HepG2 (cell line): ENCODE measurements at regions not wholly inside any gene's neighbourhood (a gene's known extent, or its start where the extent isn't known, plus 50 kb on each side); places are given as distances from the start of the nearest gene placed in this dataset.

Experiments used
- ATAC-seq: fragments of 200-7000 bp; cut with Tn5 transposase; 3 replicates; pipeline ENCODE4 v1.9.1; 2020; ENCODE audit warnings: mild to moderate bottlenecking, moderate library complexity
- BruUV-seq: library from RNA; stranded (reverse); fragments of 400-500 nt; replicated peaks from 2 replicates; lab custom pipeline; 2021; lab: Mats Ljungman, UMichigan
- CTCF ChIA-PET: fragments of 300-600 bp; formaldehyde crosslinking; extraction: SDS; loops from one replicate; lab custom pipeline; 2021; ENCODE audit warnings: low total read pairs, inconsistent platforms, low intra/inter-chr PET ratio; lab: Yijun Ruan, JAX
- POLR2A ChIA-PET: fragments of 350-600 bp; sonication (Branson Sonifier 250); formaldehyde crosslinking; loops from one replicate; lab custom pipeline; 2020; ENCODE audit warnings: antibody characterized with exemption, inconsistent platforms; lab: Yijun Ruan, JAX
- DNase-seq: peaks from one replicate; pipeline ENCODE4 v3.0.0-alpha.2; 2015; ENCODE audit warnings: low spot score
- FAIRE-seq: peaks from 3 replicates; lab custom pipeline; 2011; peaks lifted over from hg19 to GRCh38; lab: Jason Lieb, UNC
- H2AFZ ChIP-seq: one replicate; pipeline ENCODE4 v1.6.1; 2011; ENCODE audit warnings: low read length, inconsistent platforms
- H3K27ac ChIP-seq: fragments of 300-600 bp; 3 replicates; pipeline ENCODE4 v1.8.0; 2011; ENCODE audit warnings: mixed run types, mild to moderate bottlenecking, mixed read lengths, low read length, inconsistent platforms; ENCODE audit not compliant: insufficient read depth; ENCODE audit errors: extremely low read length
- H3K27me3 ChIP-seq, 2 experiments: fragments of 200-600 bp in 1 of 2; 2 replicates in 1 of 2; 3 replicates in 1 of 2; pipeline versions ENCODE4 v1.6.0 to v1.8.0; 2011; ENCODE audit warnings: low read length in 2 of 2, mild to moderate bottlenecking in 2 of 2, moderate library complexity in 2 of 2, inconsistent platforms in 1 of 2; ENCODE audit not compliant: insufficient read depth in 2 of 2, control insufficient read depth in 1 of 2
- H3K36me3 ChIP-seq, 2 experiments: fragments of 200-600 bp in 1 of 2; replicated peaks in 1 of 2; 2 replicates in 1 of 2; 3 replicates in 1 of 2; pipeline versions ENCODE4 v1.5.1 to v1.8.0; 2011; ENCODE audit warnings: low read length in 2 of 2, inconsistent platforms in 1 of 2; ENCODE audit not compliant: insufficient read depth in 2 of 2, control insufficient read depth in 1 of 2
- H3K4me1 ChIP-seq: 2 replicates; pipeline ENCODE4 v1.5.1; 2012; ENCODE audit warnings: low read length, inconsistent platforms; ENCODE audit not compliant: insufficient read depth
- H3K4me2 ChIP-seq: 2 replicates; pipeline ENCODE4 v1.6.0; 2011; ENCODE audit warnings: low read depth, low read length, inconsistent platforms
- H3K4me3 ChIP-seq, 3 experiments: fragments of 200-600 bp in 1 of 3; sonication (generic), shearing (Covaris generic) in 1 of 3; replicated peaks in 1 of 3; 2 replicates each; pipeline ENCODE4 v1.5.1; 2011 to 2016; ENCODE audit warnings: low read length in 3 of 3, inconsistent platforms in 2 of 3, low read depth in 2 of 3, mild to moderate bottlenecking in 2 of 3, control low read depth in 1 of 3, mixed read lengths in 1 of 3; ENCODE audit not compliant: insufficient read depth in 1 of 3
- H3K79me2 ChIP-seq: one replicate; pipeline ENCODE4 v1.6.1; 2011; ENCODE audit warnings: low read length, inconsistent platforms; ENCODE audit not compliant: insufficient read depth
- H3K9ac ChIP-seq: 2 replicates; pipeline ENCODE4 v1.6.0; 2011; ENCODE audit warnings: mild to moderate bottlenecking, low read depth, low read length, inconsistent platforms; ENCODE audit not compliant: insufficient read depth
- H3K9me3 ChIP-seq: 2 replicates; pipeline ENCODE4 v1.5.1; 2012; ENCODE audit warnings: mild to moderate bottlenecking, low read length
- H4K20me1 ChIP-seq: 2 replicates; pipeline ENCODE4 v1.6.0; 2011; ENCODE audit warnings: inconsistent platforms, mild to moderate bottlenecking, low read length, moderate library complexity; ENCODE audit not compliant: insufficient read depth
- KLF6 ChIP-seq: IDR thresholded peaks from 2 replicates; pipeline ENCODE4 v1.8.0; 2016; ENCODE audit warnings: missing biosample characterization, missing genetic modification reagents
- MEIS2 ChIP-seq: sonication (generic); formaldehyde crosslinking; IDR thresholded peaks from 2 replicates; pipeline ENCODE4 v1.9.0; 2021; ENCODE audit warnings: mild to moderate bottlenecking, missing genetic modification reagents
- SMARCC2 ChIP-seq: fragments of 450-650 bp; IDR thresholded peaks from 2 replicates; pipeline ENCODE4 v1.6.1; 2017; ENCODE audit warnings: antibody characterized with exemption, mild to moderate bottlenecking
- U2AF2 ChIP-seq: fragments of 200-400 bp; formaldehyde crosslinking; IDR thresholded peaks from 2 replicates; pipeline ENCODE4 v1.6.1; 2017; ENCODE audit warnings: low read depth, mild to moderate bottlenecking, low read length
- ZNF331 ChIP-seq: sonication (generic); formaldehyde crosslinking; IDR thresholded peaks from 2 replicates; pipeline ENCODE4 v1.4.0; 2020; ENCODE audit warnings: missing genetic modification reagents
- ZNF446 ChIP-seq: sonication (generic); formaldehyde crosslinking; IDR thresholded peaks from 2 replicates; pipeline ENCODE4 v1.5.0; 2020; ENCODE audit warnings: mild to moderate bottlenecking, missing genetic modification reagents
- WGBS: methylation state at CpG from one replicate; pipeline ENCODE4 v1.1.6; 2017; ENCODE audit warnings: low lambda C conversion rate; 5-methylcytosine and 5-hydroxymethylcytosine counted together
- in situ Hi-C: cut with HindIII; loops from 2 replicates; pipeline ENCODE4 v1.10.0; 2017; ENCODE audit warnings: low pct_unique_long_range_greater_than_20kb; ENCODE audit not compliant: extremely low pct_ligation_motif_present
- intact Hi-C: fragments of 100-400 bp; cut with micrococcal nuclease; formaldehyde crosslinking; loops from one replicate; pipeline ENCODE4 v1.10.0; 2022; ENCODE audit not compliant: unreplicated experiment
- TF ChIP-seq, protein P1 (sequence below): IDR thresholded peaks from 2 replicates; pipeline ENCODE4 v1.6.1; 2016
- TF ChIP-seq, protein P2 (sequence below): sonication (generic); formaldehyde crosslinking; IDR thresholded peaks from 2 replicates; pipeline ENCODE4 v1.8.1; 2023; ENCODE audit warnings: mild to moderate bottlenecking, missing genetic modification reagents
- TF ChIP-seq, protein P3 (sequence below), 2 experiments: fragments of 450-650 bp in 1 of 2; sonication (generic) in 1 of 2; formaldehyde crosslinking in 1 of 2; IDR thresholded peaks; 2 replicates each; pipeline versions ENCODE4 v1.6.1 to v1.8.0; 2016 to 2022; ENCODE audit warnings: antibody characterized with exemption in 1 of 2, mild to moderate bottlenecking in 1 of 2, missing genetic modification reagents in 1 of 2

DNA sequence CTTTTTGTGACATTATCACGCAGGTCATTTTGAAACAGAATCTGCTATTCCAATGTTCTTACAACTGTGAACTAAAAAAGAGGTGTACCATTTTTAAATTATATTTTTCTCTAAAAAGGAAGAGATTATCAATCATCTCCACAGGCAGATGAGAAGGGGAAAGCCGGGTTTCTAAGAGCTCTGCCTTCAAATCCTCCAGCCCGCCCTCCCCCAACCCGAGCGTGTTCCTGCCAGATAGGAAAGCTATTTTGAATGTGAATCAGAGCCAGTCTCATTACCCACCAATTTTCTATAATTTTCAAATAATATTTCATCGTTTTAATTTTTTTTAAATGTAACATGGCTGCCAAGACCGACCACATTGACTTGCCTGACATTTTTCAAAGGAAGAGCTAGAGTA is 65.9 kb downstream of the KCNF1 start:
- Histone ChIP-seq H3K4me2 (no peak overlapping the region), H3K4me1 (no peaks in the 10 kb centered on the region), H3K79me2 (no peaks in the 10 kb centered on the region), H4K20me1 (peaks cover 3% of the 10 kb centered on the region; the same call in 1 of the 2 replicates), H3K36me3 (no peaks in the 10 kb centered on the region), H3K27ac (no peak overlapping the region)
- ATAC-seq (no peak), DNase-seq (no peak)
- in situ Hi-C loops, result no loop called here
- BruUV-seq, result no TSS peak
- 17% methylated on average over 7 of the region's 7 CpGs for WGBS
- no peak for TF ChIP-seq U2AF2
- no peak for TF ChIP-seq SMARCC2
- TF ChIP-seq ZNF331 (CRISPR knock-in tag), result no peak
- no peak for TF ChIP-seq MEIS2 (CRISPR knock-in tag)
- TF ChIP-seq, protein P1, sequence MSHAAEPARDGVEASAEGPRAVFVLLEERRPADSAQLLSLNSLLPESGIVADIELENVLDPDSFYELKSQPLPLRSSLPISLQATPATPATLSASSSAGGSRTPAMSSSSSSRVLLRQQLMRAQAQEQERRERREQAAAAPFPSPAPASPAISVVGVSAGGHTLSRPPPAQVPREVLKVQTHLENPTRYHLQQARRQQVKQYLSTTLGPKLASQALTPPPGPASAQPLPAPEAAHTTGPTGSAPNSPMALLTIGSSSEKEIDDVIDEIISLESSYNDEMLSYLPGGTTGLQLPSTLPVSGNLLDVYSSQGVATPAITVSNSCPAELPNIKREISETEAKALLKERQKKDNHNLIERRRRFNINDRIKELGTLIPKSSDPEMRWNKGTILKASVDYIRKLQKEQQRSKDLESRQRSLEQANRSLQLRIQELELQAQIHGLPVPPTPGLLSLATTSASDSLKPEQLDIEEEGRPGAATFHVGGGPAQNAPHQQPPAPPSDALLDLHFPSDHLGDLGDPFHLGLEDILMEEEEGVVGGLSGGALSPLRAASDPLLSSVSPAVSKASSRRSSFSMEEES (CRISPR knock-in tag), result no peak
- TF ChIP-seq ZNF446 (CRISPR knock-in tag), result no peak
- TF ChIP-seq, protein P2, sequence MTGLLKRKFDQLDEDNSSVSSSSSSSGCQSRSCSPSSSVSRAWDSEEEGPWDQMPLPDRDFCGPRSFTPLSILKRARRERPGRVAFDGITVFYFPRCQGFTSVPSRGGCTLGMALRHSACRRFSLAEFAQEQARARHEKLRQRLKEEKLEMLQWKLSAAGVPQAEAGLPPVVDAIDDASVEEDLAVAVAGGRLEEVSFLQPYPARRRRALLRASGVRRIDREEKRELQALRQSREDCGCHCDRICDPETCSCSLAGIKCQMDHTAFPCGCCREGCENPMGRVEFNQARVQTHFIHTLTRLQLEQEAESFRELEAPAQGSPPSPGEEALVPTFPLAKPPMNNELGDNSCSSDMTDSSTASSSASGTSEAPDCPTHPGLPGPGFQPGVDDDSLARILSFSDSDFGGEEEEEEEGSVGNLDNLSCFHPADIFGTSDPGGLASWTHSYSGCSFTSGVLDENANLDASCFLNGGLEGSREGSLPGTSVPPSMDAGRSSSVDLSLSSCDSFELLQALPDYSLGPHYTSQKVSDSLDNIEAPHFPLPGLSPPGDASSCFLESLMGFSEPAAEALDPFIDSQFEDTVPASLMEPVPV, result no peak
- TF ChIP-seq, protein P3, sequence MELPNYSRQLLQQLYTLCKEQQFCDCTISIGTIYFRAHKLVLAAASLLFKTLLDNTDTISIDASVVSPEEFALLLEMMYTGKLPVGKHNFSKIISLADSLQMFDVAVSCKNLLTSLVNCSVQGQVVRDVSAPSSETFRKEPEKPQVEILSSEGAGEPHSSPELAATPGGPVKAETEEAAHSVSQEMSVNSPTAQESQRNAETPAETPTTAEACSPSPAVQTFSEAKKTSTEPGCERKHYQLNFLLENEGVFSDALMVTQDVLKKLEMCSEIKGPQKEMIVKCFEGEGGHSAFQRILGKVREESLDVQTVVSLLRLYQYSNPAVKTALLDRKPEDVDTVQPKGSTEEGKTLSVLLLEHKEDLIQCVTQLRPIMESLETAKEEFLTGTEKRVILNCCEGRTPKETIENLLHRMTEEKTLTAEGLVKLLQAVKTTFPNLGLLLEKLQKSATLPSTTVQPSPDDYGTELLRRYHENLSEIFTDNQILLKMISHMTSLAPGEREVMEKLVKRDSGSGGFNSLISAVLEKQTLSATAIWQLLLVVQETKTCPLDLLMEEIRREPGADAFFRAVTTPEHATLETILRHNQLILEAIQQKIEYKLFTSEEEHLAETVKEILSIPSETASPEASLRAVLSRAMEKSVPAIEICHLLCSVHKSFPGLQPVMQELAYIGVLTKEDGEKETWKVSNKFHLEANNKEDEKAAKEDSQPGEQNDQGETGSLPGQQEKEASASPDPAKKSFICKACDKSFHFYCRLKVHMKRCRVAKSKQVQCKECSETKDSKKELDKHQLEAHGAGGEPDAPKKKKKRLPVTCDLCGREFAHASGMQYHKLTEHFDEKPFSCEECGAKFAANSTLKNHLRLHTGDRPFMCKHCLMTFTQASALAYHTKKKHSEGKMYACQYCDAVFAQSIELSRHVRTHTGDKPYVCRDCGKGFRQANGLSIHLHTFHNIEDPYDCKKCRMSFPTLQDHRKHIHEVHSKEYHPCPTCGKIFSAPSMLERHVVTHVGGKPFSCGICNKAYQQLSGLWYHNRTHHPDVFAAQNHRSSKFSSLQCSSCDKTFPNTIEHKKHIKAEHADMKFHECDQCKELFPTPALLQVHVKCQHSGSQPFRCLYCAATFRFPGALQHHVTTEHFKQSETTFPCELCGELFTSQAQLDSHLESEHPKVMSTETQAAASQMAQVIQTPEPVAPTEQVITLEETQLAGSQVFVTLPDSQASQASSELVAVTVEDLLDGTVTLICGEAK (IDR thresholded peaks at IDR 0.05), result no peak
- TF ChIP-seq, protein P3 (CRISPR knock-in tag; IDR thresholded peaks at IDR 0.05), result no peak
- TF ChIP-seq KLF6, result no peak
- TF ChIP-seq, all 625 proteins: peak for 0
- Histone ChIP-seq H3K4me3 (no peak overlapping the region), H2AFZ (no peak overlapping the region), H3K9me3 (no peaks in the 10 kb centered on the region), H3K9ac (no peak overlapping the region), H3K27me3 (peaks cover 15 to 75% of the 10 kb centered on the region in 2 experiments; a peak in 3 of 5 replicates)
- ChIA-PET POLR2A (no interaction called here), CTCF (no interaction called here)
- intact Hi-C loops, result no loop called here
- FAIRE-seq, result no peak
